ENCODE measurements at regions not wholly inside any gene's neighbourhood (a gene's known extent, or its start where the extent isn't known, plus 50 kb on each side); places are given as distances from the start of the nearest gene placed in this dataset.

DNA sequence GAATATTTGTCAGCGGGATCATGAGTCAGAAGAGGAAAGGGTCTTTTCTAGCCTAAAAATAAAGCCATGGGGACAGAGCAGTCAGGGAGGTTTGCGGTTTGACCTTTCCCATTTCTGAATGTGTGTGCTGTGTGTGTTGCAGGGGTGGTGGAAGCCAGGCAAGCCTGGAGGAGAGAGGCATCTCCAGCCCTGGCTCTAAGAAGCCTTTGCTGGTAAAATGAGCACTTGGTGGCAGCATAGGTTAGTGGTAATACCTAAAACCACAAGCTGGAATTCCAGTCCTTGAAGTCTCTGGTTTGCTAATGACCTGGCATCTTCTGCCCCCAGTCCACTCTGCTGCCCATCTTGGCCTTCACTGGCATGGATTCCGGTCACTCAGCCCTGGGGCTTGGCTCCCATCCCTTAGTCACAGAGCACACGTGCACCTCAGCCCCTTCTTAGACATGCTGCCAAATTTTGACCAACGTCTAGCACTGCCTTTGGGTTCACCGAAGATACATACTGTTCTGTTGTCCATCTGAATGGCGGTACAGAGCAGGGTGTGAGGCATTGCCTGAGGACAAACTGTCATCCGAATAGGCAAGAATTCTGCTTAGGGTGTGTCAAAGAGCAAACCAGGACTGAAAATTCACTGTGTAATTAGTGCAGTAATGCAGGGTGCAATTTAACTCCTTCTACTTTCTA is 52.7 kb downstream of the KCNA5 start:
- no peaks in the 10 kb centered on the region for H3K36me3 Mint-ChIP-seq
- H3K27ac Mint-ChIP-seq = no peak overlapping the region
- Histone ChIP-seq H3K27ac (ENCODE audit: low read depth, low read length) (no peak overlapping the region), H3K4me1 (ENCODE audit: insufficient read depth, low read length) (no peaks in the 10 kb centered on the region), H3K27me3 (ENCODE audit: insufficient read depth, low read length) (no peaks in the 10 kb centered on the region), H3K36me3 (ENCODE audit: insufficient read depth, low read length) (no peaks in the 10 kb centered on the region), H3K4me3 (ENCODE audit: low read length in 2 of 2) (no peak overlapping the region), H3K9me3 (ENCODE audit: control insufficient read depth in 1 of 2, low read length in 2 of 2) (no peaks in the 10 kb centered on the region)
- POLR2A ChIA-PET (ENCODE audit: partially characterized antibody) = no interaction called here
- H3K4me1 Mint-ChIP-seq = no peaks in the 10 kb centered on the region
- H3K27me3 Mint-ChIP-seq = peaks cover 2 to 10% of the 10 kb centered on the region in 2 donors
- no peak overlapping the region for H3K4me3 Mint-ChIP-seq
- H3K9me3 Mint-ChIP-seq = no peaks in the 10 kb centered on the region
- intact Hi-C loops (cut with micrococcal nuclease) = no loop called here
- DNase-seq = no peak
- CTCF ChIA-PET (ENCODE audit: partially characterized antibody) = no interaction called here

DNA sequence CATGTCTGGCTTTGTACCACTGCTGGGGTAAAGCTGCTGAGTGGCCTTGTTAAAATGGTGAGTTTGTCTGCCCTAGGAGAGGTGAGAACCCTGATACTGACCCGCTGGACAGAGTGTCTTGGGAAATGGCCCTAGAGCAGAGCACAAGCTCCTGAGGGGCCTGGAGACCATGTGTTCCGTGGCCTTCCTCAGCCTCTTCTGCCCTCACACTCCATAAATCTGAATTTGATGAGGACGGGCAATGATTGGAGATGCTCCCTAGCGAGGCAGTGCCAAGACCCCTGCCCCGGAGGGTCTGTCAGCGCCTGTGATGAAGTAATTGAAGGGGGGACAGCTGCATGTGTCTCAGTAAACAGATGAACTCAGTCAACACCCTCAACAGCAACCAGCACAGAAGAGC is 54.1 kb downstream of the KCNA5 start:
- no peak overlapping the region for H3K27ac Mint-ChIP-seq
- peaks cover 2 to 10% of the 10 kb centered on the region in 2 donors for H3K27me3 Mint-ChIP-seq
- no peaks in the 10 kb centered on the region for H3K36me3 Mint-ChIP-seq
- H3K9me3 Mint-ChIP-seq = no peaks in the 10 kb centered on the region
- DNase-seq = no peak
- intact Hi-C loops (cut with micrococcal nuclease) = no loop called here
- Histone ChIP-seq H3K36me3 (ENCODE audit: insufficient read depth, low read length) (no peaks in the 10 kb centered on the region), H3K27ac (ENCODE audit: low read depth, low read length) (no peak overlapping the region), H3K4me1 (ENCODE audit: insufficient read depth, low read length) (no peaks in the 10 kb centered on the region), H3K9me3 (ENCODE audit: control insufficient read depth in 1 of 2, low read length in 2 of 2) (no peaks in the 10 kb centered on the region), H3K4me3 (ENCODE audit: low read length in 2 of 2) (no peak overlapping the region), H3K27me3 (ENCODE audit: insufficient read depth, low read length) (no peaks in the 10 kb centered on the region)
- no peaks in the 10 kb centered on the region for H3K4me1 Mint-ChIP-seq
- H3K4me3 Mint-ChIP-seq = no peak overlapping the region
- ChIA-PET CTCF (ENCODE audit: partially characterized antibody) (no interaction called here), POLR2A (ENCODE audit: partially characterized antibody) (no interaction called here)

DNA sequence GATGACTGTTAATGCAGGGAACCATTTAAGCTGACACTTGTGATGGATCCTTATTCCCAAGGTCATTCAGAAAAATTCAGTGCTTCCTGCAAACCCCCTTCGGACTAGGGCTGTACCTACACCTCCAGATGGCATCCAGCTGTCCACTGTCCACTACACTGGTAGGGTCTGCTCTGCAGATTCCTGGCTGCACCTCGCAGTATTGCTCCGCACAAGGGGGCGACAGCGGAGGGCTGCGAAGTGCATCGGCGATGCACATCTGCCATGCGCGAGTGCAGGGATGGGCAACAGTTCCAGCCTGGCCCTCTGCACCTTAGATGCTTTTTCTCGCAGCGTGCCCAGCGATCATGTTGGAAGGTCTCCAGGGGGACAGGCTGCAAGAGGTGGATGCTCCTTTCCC is 55.5 kb downstream of the KCNA5 start:
- Mint-ChIP-seq H3K4me3 (no peak overlapping the region), H3K4me1 (no peaks in the 10 kb centered on the region), H3K27me3 (peaks cover 2 to 12% of the 10 kb centered on the region in 2 donors), H3K36me3 (no peaks in the 10 kb centered on the region), H3K9me3 (no peaks in the 10 kb centered on the region), H3K27ac (no peak overlapping the region)
- no peaks in the 10 kb centered on the region for H3K9me3 ChIP-seq (ENCODE audit: control insufficient read depth in 1 of 2, low read length in 2 of 2)
- intact Hi-C loops (cut with micrococcal nuclease) = no loop called here
- H3K27ac ChIP-seq (ENCODE audit: low read depth, low read length) = no peak overlapping the region
- H3K27me3 ChIP-seq (ENCODE audit: insufficient read depth, low read length) = no peaks in the 10 kb centered on the region
- ChIA-PET POLR2A (ENCODE audit: partially characterized antibody) (no interaction called here), CTCF (ENCODE audit: partially characterized antibody) (no interaction called here)
- H3K36me3 ChIP-seq (ENCODE audit: insufficient read depth, low read length) = no peaks in the 10 kb centered on the region
- no peak for DNase-seq
- H3K4me1 ChIP-seq (ENCODE audit: insufficient read depth, low read length) = no peaks in the 10 kb centered on the region
- H3K4me3 ChIP-seq (ENCODE audit: low read length in 2 of 2) = no peak overlapping the region

DNA sequence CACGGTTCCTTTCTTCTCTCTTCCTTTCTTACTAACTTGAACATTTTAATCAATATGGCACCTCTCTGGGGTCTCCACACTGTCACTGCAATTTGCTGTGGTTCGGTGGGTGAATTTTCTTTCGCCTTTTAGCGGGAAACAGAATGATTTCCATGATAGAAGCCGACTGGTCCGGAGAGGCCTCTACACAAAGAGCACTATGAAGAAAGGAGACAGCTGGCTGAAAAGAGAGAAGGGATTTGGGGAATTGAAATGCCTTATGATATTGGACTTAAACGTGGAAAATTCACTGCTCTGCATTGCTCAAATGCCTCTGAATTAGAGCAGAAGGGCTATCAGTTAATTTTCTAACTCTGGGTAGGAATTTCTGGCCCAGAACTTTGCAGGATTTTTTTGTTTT is 55.9 kb downstream of the KCNA5 start:
- H3K36me3 ChIP-seq (ENCODE audit: insufficient read depth, low read length) = no peaks in the 10 kb centered on the region
- H3K4me3 ChIP-seq (ENCODE audit: low read length in 2 of 2) = no peak overlapping the region
- Mint-ChIP-seq H3K4me3 (no peak overlapping the region), H3K27ac (no peak overlapping the region), H3K27me3 (peaks cover 2 to 13% of the 10 kb centered on the region in 2 donors), H3K36me3 (no peaks in the 10 kb centered on the region), H3K4me1 (no peaks in the 10 kb centered on the region), H3K9me3 (no peaks in the 10 kb centered on the region)
- intact Hi-C loops (cut with micrococcal nuclease) = no loop called here
- H3K27me3 ChIP-seq (ENCODE audit: insufficient read depth, low read length) = no peaks in the 10 kb centered on the region
- CTCF ChIA-PET (ENCODE audit: partially characterized antibody) = no interaction called here
- POLR2A ChIA-PET (ENCODE audit: partially characterized antibody) = no interaction called here
- DNase-seq = no peak
- H3K4me1 ChIP-seq (ENCODE audit: insufficient read depth, low read length) = no peaks in the 10 kb centered on the region
- H3K27ac ChIP-seq (ENCODE audit: low read depth, low read length) = no peak overlapping the region
- no peaks in the 10 kb centered on the region for H3K9me3 ChIP-seq (ENCODE audit: control insufficient read depth in 1 of 2, low read length in 2 of 2)

DNA sequence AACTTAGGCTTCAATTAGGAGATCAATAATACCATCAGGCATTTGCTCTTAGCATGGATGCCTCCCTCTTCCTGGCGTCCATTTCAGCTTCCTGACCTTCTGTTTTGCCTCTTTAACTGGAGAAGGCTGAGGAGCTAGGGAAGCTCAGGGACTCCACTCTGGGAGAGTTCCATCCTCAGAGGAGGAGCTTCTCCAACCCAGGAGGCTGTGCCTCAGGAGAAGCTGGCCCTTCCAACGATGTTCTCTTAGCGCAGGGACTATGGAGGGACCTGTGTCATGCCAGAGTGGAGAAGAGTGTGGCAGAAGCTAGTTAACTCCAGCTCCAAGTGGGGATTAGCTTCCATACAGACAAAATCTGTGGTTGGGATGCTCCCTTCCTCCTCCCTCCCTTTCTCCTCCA is 58.0 kb downstream of the KCNA5 start:
- Histone ChIP-seq H3K36me3 (ENCODE audit: insufficient read depth, low read length) (no peaks in the 10 kb centered on the region), H3K9me3 (ENCODE audit: control insufficient read depth in 1 of 2, low read length in 2 of 2) (no peaks in the 10 kb centered on the region), H3K4me1 (ENCODE audit: insufficient read depth, low read length) (no peaks in the 10 kb centered on the region), H3K4me3 (ENCODE audit: low read length in 2 of 2) (no peak overlapping the region), H3K27me3 (ENCODE audit: insufficient read depth, low read length) (no peaks in the 10 kb centered on the region), H3K27ac (ENCODE audit: low read depth, low read length) (no peak overlapping the region)
- Mint-ChIP-seq H3K27ac (no peak overlapping the region), H3K4me1 (no peaks in the 10 kb centered on the region), H3K4me3 (no peak overlapping the region), H3K36me3 (no peaks in the 10 kb centered on the region), H3K9me3 (peaks cover 0 to 9% (median 2%) of the 10 kb centered on the region in 8 donors), H3K27me3 (peaks cover 2 to 17% of the 10 kb centered on the region in 2 donors)
- CTCF ChIA-PET (ENCODE audit: partially characterized antibody) = interaction anchor here (1.1 to 1.5 kb wide), 2 partner anchors 10 to 14 kb away, joined by 3 read pairs; no protein-coding TSS in a partner anchor
- no peak for DNase-seq
- intact Hi-C loops (cut with micrococcal nuclease) = no loop called here
- POLR2A ChIA-PET (ENCODE audit: partially characterized antibody) = no interaction called here

DNA sequence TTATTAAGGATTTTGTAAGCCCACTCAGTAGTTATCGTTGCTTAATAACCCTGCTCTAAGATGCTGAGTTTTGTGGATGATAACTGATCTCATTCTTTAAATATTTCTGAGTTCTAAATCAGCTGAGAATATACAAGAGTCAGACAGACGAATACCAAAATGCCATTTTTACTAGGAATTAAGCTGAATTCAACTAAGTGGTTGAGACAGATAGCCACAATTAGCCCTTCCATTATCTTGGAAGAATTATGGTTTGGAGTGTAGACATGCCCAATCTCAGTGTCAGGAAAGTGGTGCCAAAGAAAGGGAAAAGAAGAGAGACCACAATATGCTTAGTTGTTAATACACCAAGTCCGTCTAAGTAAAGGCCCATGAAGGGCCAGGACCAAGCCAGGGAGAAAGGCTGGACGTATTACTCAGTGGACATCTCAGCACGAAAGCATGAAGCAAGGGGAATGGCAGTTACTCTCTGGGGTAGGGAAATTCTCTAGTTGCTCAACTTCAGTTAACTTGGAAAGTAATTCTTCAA is 58.6 kb downstream of the KCNA5 start:
- Mint-ChIP-seq H3K9me3 (peaks cover 0 to 9% (median 2%) of the 10 kb centered on the region in 8 donors), H3K4me3 (no peak overlapping the region), H3K36me3 (no peaks in the 10 kb centered on the region), H3K4me1 (no peaks in the 10 kb centered on the region), H3K27ac (no peak overlapping the region), H3K27me3 (peaks cover 2 to 14% of the 10 kb centered on the region in 2 donors)
- Histone ChIP-seq H3K9me3 (ENCODE audit: control insufficient read depth in 1 of 2, low read length in 2 of 2) (no peaks in the 10 kb centered on the region), H3K4me1 (ENCODE audit: insufficient read depth, low read length) (no peaks in the 10 kb centered on the region), H3K4me3 (ENCODE audit: low read length in 2 of 2) (no peak overlapping the region), H3K36me3 (ENCODE audit: insufficient read depth, low read length) (no peaks in the 10 kb centered on the region), H3K27ac (ENCODE audit: low read depth, low read length) (no peak overlapping the region), H3K27me3 (ENCODE audit: insufficient read depth, low read length) (no peaks in the 10 kb centered on the region)
- ChIA-PET POLR2A (ENCODE audit: partially characterized antibody) (no interaction called here), CTCF (ENCODE audit: partially characterized antibody) (interaction anchor here (1.5 kb wide), 1 partner anchor 11 kb away, joined by 3 read pairs; no protein-coding TSS in a partner anchor)
- DNase-seq = no peak
- intact Hi-C loops (cut with micrococcal nuclease) = no loop called here

DNA sequence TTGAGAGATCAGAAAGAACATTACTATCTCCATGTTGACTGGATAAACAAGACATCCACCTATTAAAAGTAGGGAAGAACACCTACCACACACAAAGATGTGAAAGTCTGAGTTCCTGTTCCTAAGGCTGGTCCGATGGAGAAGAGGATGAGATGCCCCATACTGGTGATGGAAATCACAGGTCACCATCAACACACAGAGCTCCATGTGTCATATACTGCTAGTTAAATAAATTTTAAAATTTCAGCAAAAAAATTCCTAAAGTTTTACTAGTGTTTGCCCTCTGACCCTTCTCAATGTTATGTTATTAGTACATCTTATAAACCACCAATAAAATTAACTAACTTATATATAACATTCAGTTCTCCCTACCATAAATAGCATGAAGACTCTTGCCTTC is 59.1 kb downstream of the KCNA5 start:
- ChIA-PET POLR2A (ENCODE audit: partially characterized antibody) (no interaction called here), CTCF (ENCODE audit: partially characterized antibody) (no interaction called here)
- H3K27ac Mint-ChIP-seq = no peak overlapping the region
- no peaks in the 10 kb centered on the region for H3K4me1 Mint-ChIP-seq
- no peak for DNase-seq
- H3K9me3 Mint-ChIP-seq = peaks cover 0 to 9% (median 2%) of the 10 kb centered on the region in 8 donors
- H3K36me3 Mint-ChIP-seq = no peaks in the 10 kb centered on the region
- peaks cover 2 to 16% of the 10 kb centered on the region in 2 donors for H3K27me3 Mint-ChIP-seq
- Histone ChIP-seq H3K27ac (ENCODE audit: low read depth, low read length) (no peak overlapping the region), H3K27me3 (ENCODE audit: insufficient read depth, low read length) (no peaks in the 10 kb centered on the region), H3K9me3 (ENCODE audit: control insufficient read depth in 1 of 2, low read length in 2 of 2) (no peaks in the 10 kb centered on the region), H3K4me3 (ENCODE audit: low read length in 2 of 2) (no peak overlapping the region), H3K36me3 (ENCODE audit: insufficient read depth, low read length) (no peaks in the 10 kb centered on the region), H3K4me1 (ENCODE audit: insufficient read depth, low read length) (no peaks in the 10 kb centered on the region)
- intact Hi-C loops (cut with micrococcal nuclease) = no loop called here
- no peak overlapping the region for H3K4me3 Mint-ChIP-seq

All from CD4-positive, alpha-beta memory T cell (primary cell).